K562 (cell line): ENCODE measurements at regions not wholly inside any gene's neighbourhood (a gene's known extent, or its start where the extent isn't known, plus 50 kb on each side); places are given as distances from the start of the nearest gene placed in this dataset.

ENCODE experiments used
- CBX5 ChIP-seq: IDR thresholded peaks from 2 replicates; pipeline ENCODE4 v1.6.1; 2014; ENCODE audit warnings: low read depth, borderline replicate concordance
- CHD2 ChIP-seq: IDR thresholded peaks from 2 replicates; pipeline ENCODE4 v1.6.1; 2011; ENCODE audit warnings: low read depth, low read length
- GATA2 ChIP-seq: sonication (generic); formaldehyde crosslinking; IDR thresholded peaks from 2 replicates; pipeline ENCODE4 v1.4.0; 2020; ENCODE audit warnings: mild to moderate bottlenecking, missing genetic modification reagents
- HNRNPL ChIP-seq: fragments of 200-400 bp; formaldehyde crosslinking; IDR thresholded peaks from 2 replicates; pipeline ENCODE4 v1.6.1; 2017; ENCODE audit warnings: low read depth, mild to moderate bottlenecking, low read length
- HNRNPUL1 ChIP-seq: fragments of 200-400 bp; formaldehyde crosslinking; IDR thresholded peaks from 2 replicates; pipeline ENCODE4 v1.6.1; 2017; ENCODE audit warnings: low read length
- MEF2D ChIP-seq: conservative IDR thresholded peaks from 2 replicates; pipeline ENCODE4 v1.6.1; 2016; ENCODE audit warnings: low read depth, missing genetic modification characterization, missing compliant biosample characterization
- MLLT1 ChIP-seq, 2 experiments: fragments of 450-650 bp; IDR thresholded peaks; 2 replicates each; pipeline ENCODE4 v1.6.1; 2016
- NR2C2 ChIP-seq, 2 experiments: fragments of 200-800 bp in 1 of 2; sonication (Bioruptor generic) in 1 of 2; sonication (generic) in 1 of 2; formaldehyde crosslinking in 1 of 2; IDR thresholded peaks; 2 replicates each; pipeline versions ENCODE4 v1.6.1 to v1.8.0; 2016 to 2022; ENCODE audit warnings: mild to moderate bottlenecking in 1 of 2, missing compliant biosample characterization in 1 of 2, missing genetic modification characterization in 1 of 2, missing genetic modification reagents in 1 of 2
- RFX5 ChIP-seq: IDR thresholded peaks from 2 replicates; pipeline ENCODE4 v1.6.1; 2011; ENCODE audit warnings: low read depth, mild to moderate bottlenecking, improper control_type of control experiment, low read length
- SREBF2 ChIP-seq: sonication (generic); formaldehyde crosslinking; IDR thresholded peaks from 2 replicates; pipeline ENCODE4 v1.4.0; 2020; ENCODE audit warnings: mild to moderate bottlenecking, missing genetic modification reagents
- TEAD4 ChIP-seq, 2 experiments: sonication (generic) in 1 of 2; formaldehyde crosslinking in 1 of 2; IDR thresholded peaks; 2 replicates each; pipeline versions ENCODE4 v1.6.1 to v1.8.0; 2012 to 2022; ENCODE audit warnings: borderline replicate concordance in 1 of 2, inconsistent platforms in 1 of 2, low read length in 1 of 2, mild to moderate bottlenecking in 1 of 2, missing genetic modification reagents in 1 of 2
- ZNF124 ChIP-seq: sonication (generic); formaldehyde crosslinking; IDR thresholded peaks from 2 replicates; pipeline ENCODE4 v1.8.1; 2022; ENCODE audit warnings: missing genetic modification reagents
- ZNF318 ChIP-seq, 2 experiments: fragments of 450-650 bp; IDR thresholded peaks; 2 replicates each; pipeline ENCODE4 v1.6.1; 2016; ENCODE audit warnings: mild to moderate bottlenecking in 2 of 2, borderline replicate concordance in 1 of 2, low read depth in 1 of 2, moderate library complexity in 1 of 2
- TF ChIP-seq, protein P1 (sequence below), 3 experiments: IDR thresholded peaks in 2 of 3; conservative IDR thresholded peaks in 1 of 3; 2 replicates each; pipeline ENCODE4 v1.5.1; 2011 to 2012; ENCODE audit warnings: low read length in 3 of 3, mild to moderate bottlenecking in 3 of 3, control low read depth in 2 of 3, improper control_type of control experiment in 1 of 3, inconsistent platforms in 1 of 3, low read depth in 1 of 3, mixed read lengths in 1 of 3, moderate library complexity in 1 of 3; ENCODE audit not compliant: insufficient read depth in 2 of 3

DNA sequence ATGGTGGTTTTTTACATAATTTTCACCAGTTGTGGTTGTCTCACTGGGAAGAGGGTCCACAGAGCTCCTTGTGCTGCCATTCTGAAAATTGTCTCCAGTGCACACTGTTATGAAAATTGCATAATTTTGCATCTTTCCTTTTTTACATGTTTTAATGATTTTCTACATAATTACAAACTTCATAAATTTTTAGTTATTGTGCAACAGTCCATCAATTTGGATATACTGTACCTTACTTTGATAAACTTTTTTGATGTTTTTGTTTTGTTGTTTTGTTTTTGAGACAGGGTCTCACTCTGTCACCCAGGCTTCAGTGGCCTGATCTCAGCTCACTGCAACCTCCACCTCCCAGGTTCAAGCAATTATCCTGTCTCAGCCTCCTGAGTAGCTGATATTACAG is 70.6 kb upstream of the AUTS2 start:
- TF ChIP-seq GATA2 (CRISPR knock-in tag) = no peak
- no peak for TF ChIP-seq MEF2D (tag)
- TF ChIP-seq MLLT1 (IDR thresholded peaks at IDR 0.05) = no peak
- no peak for TF ChIP-seq HNRNPUL1
- no peak for TF ChIP-seq SREBF2 (CRISPR knock-in tag)
- no peak for TF ChIP-seq CHD2
- TF ChIP-seq NR2C2 (CRISPR knock-in tag; IDR thresholded peaks at IDR 0.05) = no peak
- TF ChIP-seq NR2C2 (tag; IDR thresholded peaks at IDR 0.05) = no peak
- TF ChIP-seq, protein P1, sequence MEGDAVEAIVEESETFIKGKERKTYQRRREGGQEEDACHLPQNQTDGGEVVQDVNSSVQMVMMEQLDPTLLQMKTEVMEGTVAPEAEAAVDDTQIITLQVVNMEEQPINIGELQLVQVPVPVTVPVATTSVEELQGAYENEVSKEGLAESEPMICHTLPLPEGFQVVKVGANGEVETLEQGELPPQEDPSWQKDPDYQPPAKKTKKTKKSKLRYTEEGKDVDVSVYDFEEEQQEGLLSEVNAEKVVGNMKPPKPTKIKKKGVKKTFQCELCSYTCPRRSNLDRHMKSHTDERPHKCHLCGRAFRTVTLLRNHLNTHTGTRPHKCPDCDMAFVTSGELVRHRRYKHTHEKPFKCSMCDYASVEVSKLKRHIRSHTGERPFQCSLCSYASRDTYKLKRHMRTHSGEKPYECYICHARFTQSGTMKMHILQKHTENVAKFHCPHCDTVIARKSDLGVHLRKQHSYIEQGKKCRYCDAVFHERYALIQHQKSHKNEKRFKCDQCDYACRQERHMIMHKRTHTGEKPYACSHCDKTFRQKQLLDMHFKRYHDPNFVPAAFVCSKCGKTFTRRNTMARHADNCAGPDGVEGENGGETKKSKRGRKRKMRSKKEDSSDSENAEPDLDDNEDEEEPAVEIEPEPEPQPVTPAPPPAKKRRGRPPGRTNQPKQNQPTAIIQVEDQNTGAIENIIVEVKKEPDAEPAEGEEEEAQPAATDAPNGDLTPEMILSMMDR (IDR thresholded peaks at IDR 0.05 in 2 of 3, conservative IDR thresholded peaks at IDR 0.05 in 1 of 3; ENCODE audit: insufficient read depth in 2 of 3, low read depth in 1 of 3, low read length in 3 of 3) = no peak
- no peak for TF ChIP-seq HNRNPL
- TF ChIP-seq ZNF318 (IDR thresholded peaks at IDR 0.05; ENCODE audit: borderline replicate concordance in 1 of 2, low read depth in 1 of 2) = no peak
- no peak for TF ChIP-seq TEAD4 (IDR thresholded peaks at IDR 0.05; ENCODE audit: low read length)
- TF ChIP-seq TEAD4 (CRISPR knock-in tag; IDR thresholded peaks at IDR 0.05; ENCODE audit: borderline replicate concordance) = no peak
- no peak for TF ChIP-seq ZNF124 (CRISPR knock-in tag)
- no peak for TF ChIP-seq RFX5
- TF ChIP-seq CBX5 = no peak
